ENCODE measurements at regions not wholly inside any gene's neighbourhood (a gene's known extent, or its start where the extent isn't known, plus 50 kb on each side); places are given as distances from the start of the nearest gene placed in this dataset.

DNA sequence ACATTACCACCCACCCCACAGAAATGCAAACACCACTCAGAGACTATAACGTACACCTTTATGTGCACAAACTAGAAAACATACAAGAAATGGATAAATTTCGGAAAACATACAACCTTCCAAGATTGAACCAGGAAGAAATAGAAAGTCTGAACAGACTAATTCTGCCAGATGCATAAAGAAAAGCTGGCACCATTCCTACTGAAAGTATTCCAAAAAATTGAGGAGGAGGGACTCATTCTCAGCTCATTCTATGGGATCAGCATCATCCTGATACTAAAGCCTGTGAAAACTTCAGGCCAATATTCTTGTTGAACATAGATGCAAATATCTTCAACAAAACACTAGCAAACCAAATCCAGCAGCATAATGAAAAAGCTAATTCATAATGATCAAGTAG, 115.1 kb upstream of the CD180 start:
- DNase-seq, result no peak

DNA sequence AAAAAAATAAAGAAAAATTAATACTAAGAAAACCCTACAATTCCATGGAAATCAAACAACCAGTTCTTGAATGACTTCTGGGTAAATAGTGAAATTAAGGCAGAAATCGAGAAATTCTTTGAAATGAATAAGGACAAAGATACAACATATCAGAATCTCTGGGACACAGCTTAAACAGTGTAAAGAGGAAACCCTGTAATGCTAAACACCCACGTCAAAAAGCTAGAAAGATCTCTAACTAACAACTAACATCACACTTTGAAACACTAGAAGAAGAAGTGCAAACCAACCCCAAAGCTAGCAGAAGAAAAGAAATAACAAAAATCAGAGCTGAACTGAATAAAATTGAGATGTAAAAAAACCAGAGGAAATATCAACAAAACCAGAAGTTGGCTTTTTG, 114.6 kb upstream of the CD180 start:
- no peak for DNase-seq

DNA sequence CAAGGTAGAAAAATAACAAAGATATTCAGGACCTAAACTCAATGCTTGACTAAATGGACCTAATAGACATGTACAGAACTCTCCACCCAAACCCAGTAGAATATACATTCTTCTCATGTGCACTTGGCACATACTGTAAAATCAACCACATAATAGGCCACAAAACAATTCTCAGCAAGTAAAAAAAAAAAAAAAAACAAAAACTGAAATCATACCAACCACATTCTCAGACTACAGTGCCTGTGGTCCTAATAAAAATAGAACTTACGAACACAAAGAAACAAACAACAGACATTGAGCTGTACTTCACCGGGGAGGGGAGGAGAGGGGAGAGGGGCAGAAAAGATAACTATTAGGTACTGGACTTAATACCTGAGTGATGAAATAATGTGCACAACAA, 114.1 kb upstream of the CD180 start:
- no peak for DNase-seq

DNA sequence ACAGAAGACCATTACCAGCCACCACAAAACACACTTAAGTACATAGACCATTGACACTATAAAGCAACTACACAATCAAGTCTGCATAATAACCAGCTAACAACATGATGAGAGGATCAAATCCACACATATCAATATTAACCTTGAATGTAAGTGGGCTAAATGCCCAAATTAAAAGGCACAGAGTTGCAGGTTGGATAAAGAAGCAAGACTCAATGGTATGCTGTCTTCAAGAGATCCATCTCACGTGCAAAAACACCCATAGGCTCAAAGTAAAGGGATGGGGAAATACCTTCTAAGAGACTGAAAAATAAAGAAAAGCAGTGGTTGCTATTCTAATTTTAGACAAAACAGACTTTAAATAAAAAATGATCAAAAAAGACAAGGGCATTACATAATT, 113.6 kb upstream of the CD180 start:
- DNase-seq, result no peak

DNA sequence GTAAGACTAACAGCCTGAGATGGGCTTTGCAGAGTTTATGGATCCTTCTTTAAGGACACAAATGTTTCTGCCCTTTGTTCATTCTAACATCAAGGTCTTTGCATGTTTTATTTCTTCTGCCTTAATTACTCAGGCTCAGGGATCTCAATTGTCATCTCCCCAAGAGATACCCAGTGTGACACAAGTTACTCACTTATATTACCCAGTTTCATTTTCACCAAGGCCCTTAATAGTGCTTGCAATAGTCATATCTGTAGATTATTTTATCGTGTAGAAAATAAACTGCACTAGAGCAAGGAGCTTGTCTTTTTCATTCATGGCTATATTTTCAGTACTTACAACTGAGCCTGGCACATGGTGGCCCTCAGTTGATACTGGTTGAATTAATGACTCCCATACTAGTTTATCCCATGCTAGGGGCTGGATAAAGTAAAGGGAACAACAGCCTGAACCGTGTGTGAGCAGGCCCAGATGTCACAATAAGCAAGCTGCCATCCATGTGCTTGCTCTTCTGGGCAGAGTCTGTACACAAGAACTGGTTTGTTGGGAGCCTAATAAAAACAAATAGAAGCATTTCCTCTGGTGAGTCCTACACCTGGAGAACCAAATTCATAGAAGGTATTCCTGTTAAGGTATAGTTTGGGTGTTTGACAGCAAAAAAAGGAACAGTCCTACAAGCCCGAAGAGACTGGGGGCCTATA, 112.5 kb upstream of the CD180 start:
- no peak for DNase-seq

DNA sequence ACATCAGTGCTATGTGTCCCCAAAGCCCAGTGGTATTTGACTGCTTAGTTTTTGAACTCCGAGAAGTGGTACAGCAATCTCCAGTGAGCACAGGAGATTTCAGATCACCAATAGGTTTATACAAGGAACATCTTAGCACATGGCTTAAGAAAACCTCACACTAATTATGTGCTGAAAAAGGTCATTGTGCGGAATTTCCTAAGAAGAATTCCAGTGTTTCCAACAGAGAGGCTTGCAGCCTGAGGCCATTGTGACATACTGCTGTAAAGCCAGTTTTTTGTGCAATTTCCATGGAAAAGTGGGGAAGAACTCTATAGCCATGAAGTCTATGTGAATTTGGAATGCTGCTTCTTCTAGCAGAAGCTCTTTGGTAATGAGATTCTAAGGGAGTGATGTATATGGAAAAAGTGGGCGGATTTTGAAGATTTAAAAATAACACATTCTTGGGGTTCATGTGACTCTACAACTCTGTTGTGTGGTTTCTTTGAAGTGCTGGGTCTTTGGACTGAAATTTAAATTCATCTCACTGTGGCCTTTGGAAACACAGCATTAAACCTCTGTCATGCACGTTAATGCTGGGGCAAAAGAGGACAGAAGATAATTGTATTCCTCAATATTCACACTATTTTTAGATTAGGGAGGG, 110.5 kb upstream of the CD180 start:
- DNase-seq, result no peak

DNA sequence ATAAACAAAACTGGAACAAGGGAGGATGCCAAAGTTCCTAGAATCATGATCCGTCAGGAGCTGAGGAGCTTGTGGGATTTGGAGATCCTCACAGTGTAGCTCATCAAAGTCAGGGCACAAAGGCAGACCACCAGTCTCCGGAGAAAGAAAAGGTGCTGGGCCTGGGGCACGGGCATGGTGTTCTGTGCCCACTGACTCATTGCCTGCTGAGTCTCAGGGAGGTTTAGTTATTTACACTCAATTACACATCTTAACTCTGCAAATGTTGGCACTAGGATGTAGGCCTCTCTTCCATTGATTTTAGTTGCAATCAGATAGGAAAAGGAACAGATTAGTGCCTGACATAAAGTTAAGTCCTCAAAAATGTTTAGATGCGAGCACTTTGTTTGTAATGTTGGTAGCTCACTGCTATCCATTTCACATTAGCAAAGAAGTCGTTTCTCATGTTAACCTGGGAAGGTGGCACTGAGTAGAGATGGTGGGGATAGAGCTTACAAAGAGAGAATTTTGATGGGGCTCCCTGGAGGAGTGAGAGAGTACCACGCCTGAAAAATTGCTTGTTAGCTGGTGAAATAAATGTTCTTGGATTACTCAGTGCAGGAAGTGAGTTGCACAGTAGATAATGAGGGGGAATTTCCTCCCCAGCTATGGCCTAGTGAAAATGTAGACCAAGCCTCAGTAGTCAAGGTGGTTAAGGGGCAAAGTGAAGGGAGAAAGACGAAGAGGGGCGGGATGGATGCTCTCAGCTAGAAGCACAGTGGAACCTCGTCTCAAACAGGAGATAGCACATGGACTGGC, 109.5 kb upstream of the CD180 start:
- peak; percentile 37 for DNase-seq

DNA sequence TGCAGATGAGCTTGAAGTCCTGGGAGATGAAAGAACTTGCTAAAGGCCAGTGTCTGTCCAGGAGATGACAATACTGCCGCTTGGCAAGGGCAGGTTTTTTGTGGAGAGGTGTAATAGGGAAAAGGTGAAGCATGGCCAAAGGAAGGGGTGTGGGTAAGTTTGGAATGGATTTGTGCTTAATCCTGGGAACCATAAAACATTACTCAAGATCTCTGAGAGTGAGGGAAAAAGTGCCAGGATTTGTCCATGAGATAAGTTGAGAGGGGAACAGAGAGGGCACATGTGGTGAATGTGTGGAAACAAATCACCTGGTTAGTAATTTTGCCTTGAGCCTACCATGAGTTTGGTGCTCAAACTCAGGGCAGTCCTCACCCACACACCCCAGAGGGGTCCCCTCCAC, 108.8 kb upstream of the CD180 start:
- DNase-seq, result no peak

DNA sequence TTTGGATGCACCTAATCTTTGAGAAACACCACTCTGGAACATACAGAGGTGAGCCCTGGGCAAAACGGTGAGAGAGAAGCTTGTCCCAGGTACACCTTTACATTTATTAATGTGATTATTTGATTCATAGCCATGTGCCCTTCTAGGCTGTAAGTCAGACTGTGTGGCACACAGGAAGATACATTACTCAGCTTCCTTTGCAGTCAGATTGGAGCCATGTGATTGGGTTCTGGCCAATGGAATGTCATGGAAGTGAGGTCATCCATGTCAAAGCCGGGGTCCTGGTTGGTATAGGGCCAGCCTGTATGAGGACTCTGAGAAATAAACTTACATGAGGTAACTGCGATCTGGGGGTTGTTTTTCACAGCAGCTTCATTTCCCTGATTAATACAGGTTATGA, 106.8 kb upstream of the CD180 start:
- DNase-seq, result peak; percentile 70

DNA sequence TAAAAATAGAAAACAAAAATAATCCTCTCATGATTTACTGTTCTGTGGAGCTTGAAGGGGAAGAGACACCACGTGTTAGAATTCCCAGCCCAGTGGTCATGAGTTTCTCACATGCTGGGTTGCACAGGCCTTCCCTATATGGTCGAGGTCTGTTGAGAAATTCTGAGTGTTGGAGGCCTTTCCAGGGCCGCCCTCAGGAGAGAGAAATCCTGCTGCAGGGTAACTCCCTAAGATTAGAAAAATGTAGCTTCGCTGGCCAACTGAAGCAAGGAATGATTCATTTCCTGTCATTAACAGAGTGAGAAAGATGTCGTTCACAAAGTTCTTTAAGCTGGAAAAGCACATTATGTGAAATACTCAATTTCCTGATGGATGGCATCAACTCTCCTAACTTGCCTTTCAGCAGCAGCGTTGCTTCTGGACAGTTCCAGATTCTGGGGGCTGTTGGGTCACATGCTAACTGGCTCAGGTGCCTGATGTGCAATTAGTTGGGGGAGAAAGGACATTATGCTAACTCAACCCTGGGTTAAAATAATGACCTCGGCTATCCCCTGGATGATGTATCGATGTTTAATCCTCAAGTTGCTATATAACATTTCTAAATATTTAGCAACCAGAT, 104.8 kb upstream of the CD180 start:
- DNase-seq, result peak; percentile 95

DNA sequence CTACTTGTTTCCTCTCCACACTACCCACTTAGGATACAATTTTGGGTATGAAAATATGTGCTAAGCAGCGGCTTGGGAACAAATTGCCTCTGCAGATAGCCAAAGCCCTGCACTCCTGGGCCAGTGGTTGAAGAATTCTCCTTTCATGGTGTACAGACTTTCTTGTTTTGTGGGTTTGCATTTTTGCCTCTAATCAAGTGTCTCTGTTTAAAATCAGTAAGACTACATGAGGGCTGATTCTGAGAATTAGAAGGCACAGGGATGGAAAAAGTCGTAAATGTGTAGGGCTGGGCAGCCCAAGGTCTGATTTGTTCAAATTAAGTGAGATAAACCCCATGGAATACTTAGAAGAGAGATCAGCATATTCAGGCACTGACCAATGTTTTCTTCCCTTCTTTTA, 103.7 kb upstream of the CD180 start:
- DNase-seq, result no peak

DNA sequence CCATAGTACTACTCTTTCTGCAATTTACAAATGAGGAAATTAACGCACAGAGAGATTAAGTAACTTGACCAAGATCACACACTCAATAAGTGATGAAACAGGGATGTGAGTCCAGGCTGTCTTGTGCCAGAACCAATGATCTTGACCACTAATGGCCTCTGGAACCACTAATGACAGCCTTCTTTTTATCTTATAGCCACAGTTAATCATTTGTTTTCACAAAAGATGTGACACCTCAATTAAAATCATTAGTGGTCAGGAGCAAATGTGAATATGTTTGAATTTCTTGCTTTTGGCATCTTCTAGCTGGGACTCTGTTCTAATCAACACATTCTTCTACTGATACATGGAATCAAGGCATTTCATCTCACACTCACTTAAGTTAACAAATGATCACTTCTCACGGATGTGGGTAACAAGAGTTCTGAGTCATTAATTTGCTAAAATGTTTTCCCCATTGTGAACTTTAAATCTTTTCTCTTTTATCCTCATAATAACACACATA, 102.7 kb upstream of the CD180 start:
- DNase-seq, result peak; percentile 50

DNA sequence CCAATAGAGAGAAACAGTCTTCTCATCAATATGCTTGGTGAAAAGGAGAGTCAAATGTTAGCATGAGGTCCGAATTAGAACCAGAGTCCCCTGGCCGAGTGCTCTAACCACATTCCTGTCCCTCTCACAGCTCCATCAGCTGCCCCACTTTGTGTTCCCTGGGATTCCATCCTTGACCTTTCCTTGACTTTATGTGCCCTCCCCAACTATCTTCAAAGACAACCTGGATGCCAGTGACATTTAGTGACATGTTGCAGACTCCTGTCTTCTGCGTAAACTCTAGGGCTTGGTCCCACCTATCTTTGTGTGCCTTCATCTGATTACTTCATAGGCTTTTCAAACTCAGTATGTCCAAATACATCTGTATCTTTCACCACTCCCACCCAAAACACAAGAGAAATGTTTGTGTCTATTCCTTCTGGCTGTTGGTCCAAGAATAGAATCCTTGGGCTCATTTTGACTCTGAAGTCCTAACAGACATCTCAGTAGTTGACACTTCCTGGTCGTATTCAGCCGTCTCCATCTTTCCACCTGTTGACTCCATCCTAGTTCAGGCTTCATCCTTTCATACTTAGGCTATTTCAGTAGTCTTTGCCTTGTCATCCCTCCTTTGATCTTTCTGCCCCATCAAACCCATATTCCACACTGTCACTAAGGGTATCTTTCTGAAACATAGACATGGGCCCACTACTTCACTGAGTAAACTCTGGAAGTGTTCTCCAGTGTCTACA, 101.4 kb upstream of the CD180 start:
- no peak for DNase-seq

DNA sequence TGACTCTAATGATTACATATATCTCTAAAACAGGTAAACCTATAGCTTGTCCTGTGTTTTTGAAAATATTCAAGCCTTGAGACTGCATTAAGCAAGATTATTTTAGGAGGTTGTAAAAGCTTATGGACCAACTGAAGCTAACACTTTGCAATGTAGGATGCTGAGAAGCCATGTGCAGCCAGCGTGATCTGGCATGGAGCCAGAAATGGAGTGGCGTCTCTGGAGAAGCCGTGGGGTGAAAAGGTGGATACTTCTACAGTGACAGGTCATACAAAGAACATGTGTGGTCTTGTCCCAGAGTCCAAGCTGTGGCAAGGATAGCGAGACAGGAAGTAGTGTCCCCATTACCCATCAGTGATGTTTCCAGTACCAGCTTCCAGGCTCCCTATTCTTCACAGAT, 100.8 kb upstream of the CD180 start:
- no peak for DNase-seq

DNA sequence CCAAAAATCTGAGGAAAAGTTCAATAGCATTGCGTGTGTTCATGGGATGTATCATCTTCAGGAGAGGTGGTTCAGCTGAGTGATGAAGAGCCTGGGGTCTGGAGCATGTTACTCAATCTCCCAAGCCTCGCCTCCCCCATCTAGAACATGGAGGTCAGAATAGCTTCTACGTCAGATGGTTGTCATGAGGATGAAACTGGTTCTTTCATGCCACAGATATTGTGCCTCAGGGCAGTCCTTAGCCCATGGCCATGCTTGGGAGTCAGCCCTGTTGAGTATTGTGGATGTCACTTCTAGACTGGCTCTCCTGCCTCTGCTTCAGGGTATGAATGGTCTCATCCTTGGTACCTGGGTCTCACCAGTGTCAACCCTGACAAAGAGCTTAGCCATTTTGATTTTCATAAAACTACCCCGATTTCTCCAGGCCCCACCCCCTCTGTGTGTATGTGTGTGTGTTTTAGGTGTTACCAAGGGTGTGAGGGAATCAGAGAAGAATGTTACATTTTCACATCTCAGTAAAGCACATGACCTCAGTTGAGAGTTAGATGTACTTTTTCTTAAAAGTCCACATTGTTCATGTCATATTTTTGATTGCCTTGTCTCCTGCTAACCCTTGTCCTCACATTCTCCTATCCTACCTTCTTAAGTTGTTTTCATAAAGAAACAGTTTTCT, 97.8 kb upstream of the CD180 start:
- no peak for DNase-seq

DNA sequence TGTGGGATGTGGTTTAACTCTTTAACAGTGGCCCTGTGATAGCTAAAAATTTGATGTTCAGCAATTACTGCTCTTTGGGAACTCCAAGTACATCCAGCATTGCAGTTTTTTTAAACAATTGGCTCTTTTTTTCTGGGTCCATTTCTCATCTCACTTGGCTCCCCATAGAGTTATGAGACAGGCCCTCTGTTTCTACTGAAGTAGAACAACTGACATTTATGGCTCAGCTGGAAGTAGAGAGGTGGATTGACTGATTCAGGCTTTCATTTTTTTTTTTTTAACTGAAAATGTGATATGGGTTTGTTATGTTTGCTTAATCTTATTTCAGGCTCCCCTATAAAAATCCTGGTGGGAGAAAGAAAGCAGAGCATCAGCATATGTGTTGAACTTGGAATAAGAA, 96.6 kb upstream of the CD180 start:
- DNase-seq, result no peak

DNA sequence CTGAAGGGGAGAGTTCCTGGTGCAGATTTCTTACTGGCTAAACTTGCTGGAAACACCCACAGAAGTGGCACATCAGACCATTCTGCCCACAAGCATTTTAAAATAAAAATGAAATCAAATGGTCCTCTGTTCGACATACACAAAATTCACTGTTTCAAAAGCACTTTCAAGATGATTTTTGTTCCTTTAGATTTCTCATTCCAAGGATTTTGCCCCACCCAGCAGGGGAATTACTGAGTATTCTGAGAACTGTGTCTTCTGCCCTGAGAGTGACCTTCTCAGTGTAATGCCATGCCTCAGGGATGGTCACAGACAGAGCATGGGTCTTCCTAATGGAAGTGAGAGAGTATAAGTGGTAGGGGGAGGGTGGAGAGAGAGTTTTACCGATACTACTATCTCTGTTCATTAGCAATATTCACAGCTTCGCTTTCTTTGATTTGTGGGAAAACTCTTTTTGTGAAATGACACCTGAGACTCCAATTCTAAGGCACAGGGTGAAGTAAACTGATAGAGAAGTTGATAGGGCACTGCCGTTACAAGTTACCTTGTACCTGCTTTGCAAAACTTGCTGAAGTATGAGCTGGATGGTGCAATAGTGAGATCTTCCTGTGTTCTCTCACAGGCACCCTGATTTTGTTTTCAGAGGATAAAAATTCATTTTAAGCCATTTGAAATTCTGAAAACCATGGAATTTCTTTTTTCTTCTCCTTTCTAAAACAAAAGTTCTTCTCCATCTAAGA, 95.8 kb upstream of the CD180 start:
- DNase-seq, result no peak

DNA sequence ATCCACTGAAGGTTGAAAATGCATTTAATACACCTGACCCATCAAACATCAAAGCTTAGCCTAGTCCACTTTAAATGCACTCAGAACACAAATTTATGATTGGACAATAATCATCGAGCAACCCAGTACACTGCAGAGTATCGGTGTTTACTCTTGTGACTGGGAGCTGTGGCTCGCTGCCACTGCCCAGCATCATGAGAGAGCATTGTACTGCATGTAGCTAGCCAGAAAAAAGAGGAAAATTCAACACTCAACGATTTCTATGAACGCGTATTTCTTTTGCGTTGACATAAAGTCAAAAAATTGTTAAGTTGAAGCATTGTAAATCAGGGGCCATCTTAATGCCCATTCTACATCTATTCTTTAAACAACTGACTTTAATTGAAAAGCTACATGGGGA, 95.1 kb upstream of the CD180 start:
- no peak for DNase-seq

DNA sequence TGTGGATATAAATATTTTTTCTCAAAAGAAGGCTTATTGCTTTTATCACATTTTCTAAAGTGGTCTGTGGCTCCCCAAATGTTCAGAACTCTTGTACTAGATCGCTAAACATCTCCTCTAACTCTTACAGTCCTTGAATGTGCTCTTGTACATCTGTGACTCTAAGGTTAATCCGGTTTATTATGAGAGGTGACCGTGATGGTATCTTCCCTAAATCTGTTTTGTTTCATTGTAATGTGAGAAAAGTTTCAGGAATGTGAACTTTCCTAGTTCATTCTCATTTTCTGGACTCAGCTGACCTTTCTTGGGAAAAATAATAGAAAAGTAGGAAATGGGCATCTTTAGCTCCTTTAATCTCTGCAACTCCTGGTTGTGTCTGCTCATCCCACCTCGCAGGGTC, 94.5 kb upstream of the CD180 start:
- no peak for DNase-seq

DNA sequence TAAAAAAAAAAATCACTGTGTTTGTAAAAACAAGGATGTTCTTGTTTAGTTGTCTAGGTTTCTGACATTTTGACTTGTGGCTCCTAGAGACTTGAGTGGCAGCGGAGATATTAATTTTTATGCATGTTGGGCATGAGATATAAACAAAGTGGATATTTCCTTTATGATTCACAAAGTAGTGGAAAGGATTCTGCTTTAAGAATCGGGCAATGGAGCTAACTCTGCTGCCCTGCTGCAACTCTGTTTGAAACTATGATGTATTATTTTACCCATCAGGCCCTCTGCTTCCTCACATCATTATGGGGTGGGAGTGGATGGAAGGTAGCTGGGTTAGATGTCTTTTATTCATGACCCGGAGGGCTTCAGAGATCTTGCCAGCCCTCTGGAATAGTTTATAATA, 94.1 kb upstream of the CD180 start:
- no peak for DNase-seq
